GM19467 (cell line): ENCODE measurements at regions not wholly inside any gene's neighbourhood (a gene's known extent, or its start where the extent isn't known, plus 50 kb on each side); places are given as distances from the start of the nearest gene placed in this dataset.

ENCODE experiments used
- ATAC-seq: cut with Tn5 transposase; IDR thresholded peaks from one replicate; pipeline ENCODE4 v1.9.1; 2021; ENCODE audit warnings: mild to moderate bottlenecking, moderate library complexity; ENCODE audit not compliant: unreplicated experiment

DNA sequence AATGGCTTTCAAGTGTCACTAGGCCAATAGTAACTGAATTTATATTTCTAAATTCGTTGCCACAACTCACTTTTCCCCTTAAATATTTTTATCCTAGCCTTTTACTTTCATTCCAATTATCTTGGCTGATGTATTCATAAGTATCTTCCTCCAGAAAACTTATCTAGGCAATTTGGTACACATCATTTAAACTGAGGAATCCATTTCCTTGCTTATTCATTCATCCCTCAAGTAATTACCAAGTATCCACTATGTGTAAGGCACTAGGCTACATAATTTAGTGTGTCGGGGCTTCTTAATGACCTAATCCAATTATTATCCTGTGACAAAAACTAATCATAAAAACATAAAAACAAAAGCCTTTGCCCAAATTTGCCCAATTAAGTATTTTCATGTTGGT, 258.3 kb upstream of the TCF21 start:
- ATAC-seq = no peak

GRCh38 chr6:133631421-133631820, 257.5 kb upstream of the TCF21 start:
- no peak for ATAC-seq

- ATAC-seq = no peak
Observed at GRCh38 chr6:133632206-133632605, 256.7 kb upstream of the TCF21 start.

- ATAC-seq = no peak
Observed at GRCh38 chr6:133632906-133633305, 256.0 kb upstream of the TCF21 start.

- no peak for ATAC-seq
Observed at GRCh38 chr6:133634474-133634873, 254.4 kb upstream of the TCF21 start.

GRCh38 chr6:133635447-133635846, 253.5 kb upstream of the TCF21 start:
- ATAC-seq = no peak

- ATAC-seq = no peak
Observed at GRCh38 chr6:133637436-133637835, 251.5 kb upstream of the TCF21 start.

- no peak for ATAC-seq
Observed at GRCh38 chr6:133637874-133638273, 251.0 kb upstream of the TCF21 start.

DNA sequence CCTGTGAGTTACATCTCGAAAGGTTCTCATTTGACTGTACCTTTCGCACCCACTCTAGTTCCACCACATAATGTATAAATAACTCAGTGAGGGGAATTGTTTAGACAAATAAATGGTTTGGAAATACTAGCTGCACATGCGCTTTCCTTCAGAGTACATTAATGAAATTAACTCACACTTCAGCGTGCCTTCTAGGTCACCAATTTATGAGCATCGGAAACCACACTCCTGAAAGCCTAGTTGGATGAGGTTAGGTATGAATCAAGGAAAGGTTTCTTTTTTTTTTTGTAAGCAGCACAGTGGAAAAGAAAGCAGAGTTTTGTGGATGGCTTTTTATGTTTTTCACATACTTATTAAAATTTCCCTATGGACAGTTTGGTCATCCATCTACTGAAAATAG, 247.8 kb upstream of the TCF21 start:
- ATAC-seq = no peak

DNA sequence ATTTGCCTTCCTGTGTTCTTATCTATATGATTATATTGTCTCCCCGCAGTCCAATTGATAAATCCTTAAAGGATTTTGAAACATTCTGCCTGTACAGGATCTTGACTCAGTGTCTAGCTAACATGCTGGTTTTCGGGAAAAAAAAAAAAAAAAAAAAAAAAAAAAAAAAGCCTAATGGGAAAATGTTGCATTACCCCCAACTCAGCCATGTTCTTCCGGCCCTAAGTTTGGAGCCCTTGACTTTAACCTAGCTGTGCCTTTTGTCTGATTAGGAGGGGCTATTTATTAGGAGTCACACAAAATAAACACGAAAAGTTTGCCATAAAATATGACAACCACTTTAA, 244.4 kb upstream of the TCF21 start:
- no peak for ATAC-seq

DNA sequence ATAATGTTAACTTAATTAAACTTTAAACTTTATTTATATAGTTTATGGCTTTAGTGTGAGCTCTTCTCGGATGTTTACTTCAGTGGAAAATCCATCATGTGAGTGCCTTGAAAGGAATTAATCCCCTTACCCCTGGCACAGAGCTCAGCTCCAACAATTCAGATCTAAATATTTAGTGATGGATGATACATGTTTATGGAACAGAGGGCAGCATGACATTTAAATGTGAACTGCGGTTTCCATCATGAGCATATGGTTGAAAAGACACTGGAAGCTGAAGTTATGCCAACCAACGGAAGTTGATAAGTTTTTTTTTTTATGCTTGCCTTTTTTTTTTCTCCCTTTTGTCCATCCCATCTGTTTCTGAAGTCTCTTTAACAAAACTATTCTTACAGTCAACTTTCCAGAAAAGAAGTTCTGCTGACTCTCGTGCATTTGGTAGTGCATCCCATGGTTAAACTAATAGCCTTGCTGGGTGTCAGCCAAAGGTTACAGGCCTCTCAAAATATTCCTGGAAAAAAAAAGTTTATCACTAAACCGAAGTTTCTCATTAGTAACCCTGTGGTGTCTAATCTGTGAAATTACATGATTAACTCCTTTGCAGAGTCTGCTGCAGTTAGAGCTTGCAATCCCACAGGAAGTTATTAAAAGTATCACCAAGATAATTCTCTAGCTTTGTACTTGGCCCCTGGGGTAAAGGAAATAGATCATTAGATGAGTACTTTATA, 243.9 kb upstream of the TCF21 start:
- no peak for ATAC-seq

DNA sequence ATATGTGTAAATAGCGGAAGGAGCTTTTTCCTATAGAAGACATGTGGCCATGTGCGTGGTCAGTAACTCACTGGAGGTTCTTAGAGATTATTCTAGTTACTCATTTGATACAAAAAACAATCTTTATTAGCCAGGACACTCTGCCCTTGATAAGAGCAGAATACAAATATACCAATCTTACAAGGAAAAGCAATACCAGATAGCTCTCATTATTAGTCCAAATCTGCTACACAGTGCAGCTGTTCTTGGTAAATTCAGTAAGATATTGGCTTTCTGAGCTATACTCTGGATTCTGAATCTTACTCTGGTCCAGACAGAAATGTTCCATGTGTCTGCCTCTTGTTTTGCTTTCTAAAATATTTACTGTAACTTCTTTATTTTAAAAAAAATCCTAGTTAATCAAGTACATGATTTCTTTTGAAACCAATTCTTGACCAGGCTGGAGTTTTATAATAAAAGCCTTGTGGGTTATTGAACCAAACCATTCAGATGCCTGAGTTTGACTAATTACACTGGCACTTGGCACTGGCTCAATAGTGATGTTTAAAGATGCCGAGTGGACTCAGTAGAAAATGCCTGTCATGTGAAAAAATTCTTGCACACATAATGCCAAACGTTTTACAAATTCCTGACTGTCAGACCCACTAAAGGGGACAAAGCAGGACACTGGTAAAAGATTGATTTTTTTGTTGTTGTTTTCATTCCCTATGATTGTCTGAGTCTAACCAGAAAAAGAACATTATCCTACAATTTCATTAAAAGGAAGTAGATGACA, 242.8 kb upstream of the TCF21 start:
- no peak for ATAC-seq

- ATAC-seq = no peak
Observed at GRCh38 chr6:133648581-133648980, 240.3 kb upstream of the TCF21 start.

- no peak for ATAC-seq
Observed at GRCh38 chr6:133671376-133671775, 217.5 kb upstream of the TCF21 start.

DNA sequence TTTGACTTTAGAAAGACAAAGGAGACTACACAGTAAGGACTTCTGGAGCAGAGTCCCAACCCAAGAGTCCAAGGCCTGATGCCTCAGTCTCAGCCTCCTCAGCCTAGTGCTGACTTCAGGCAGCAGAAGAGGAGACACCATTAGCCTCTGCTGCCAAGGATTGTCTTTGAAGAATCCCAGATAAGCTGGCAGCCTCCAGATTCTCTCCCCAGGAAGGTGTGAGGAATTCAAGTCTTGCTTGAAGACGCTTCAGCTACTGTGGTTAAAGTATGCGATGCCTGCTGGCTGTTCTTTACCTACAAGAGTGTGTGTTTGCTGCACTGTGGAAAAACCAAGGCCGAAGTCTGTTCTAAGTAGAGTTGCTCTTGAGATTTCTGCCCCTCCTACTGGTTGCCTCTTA, 215.9 kb upstream of the TCF21 start:
- ATAC-seq = no peak

DNA sequence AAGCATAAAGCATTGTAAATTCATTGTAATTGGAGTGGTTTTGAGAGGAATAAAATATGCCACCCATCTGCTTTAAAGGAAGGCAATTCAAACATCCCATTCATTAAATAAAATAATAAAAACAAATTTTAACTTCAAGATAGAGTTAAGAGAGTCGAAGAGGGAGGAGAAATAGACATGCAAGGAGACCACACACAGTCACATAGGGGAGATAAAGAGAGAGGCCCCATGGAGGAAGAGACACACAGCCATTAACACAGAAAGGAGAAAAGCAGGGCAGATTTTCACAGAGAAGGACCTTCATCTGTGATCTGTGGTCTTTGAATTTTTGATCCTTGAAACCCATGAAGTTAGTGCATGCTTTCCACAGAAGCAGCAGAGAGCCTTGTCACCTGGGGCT, 214.3 kb upstream of the TCF21 start:
- ATAC-seq = no peak

GRCh38 chr6:133680994-133681393, 207.9 kb upstream of the TCF21 start:
- no peak for ATAC-seq

DNA sequence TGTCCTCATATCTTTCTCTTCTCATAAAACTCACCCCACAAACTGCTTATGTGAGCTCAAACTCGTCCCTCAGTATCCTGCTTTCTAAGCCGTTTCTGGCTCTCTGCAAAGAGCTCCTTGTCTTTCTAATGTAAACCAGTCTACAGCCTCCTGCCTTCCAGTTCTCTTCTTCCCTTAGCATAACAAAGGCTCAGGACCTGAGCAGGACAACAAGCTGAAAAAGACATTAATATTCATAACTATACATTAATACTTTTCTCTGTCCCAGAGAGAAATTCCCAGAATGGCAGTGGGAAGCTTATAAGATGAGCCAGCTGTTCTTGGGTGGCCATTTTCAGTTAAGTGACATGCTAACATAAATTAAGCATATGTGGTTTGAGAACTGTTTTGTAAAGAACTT, 207.0 kb upstream of the TCF21 start:
- no peak for ATAC-seq

GRCh38 chr6:133682506-133683307, 206.2 kb upstream of the TCF21 start:
- ATAC-seq = no peak

DNA sequence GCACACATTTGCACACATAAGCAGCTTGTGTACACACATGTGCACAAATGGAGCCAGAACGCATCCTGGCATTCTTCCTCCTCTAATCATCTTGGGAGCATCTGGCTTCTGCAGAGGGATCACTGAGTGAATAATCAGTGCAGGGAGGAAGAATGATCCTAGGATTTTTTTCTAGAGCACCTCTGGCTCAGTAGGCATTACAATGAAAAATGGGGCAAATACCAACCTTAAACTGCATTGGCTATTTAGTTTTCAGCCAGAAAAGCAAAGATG, 205.7 kb upstream of the TCF21 start:
- ATAC-seq = no peak

- ATAC-seq = no peak
Observed at GRCh38 chr6:133683606-133684005, 205.3 kb upstream of the TCF21 start.
